NCI-H446 (cell line): ENCODE measurements at regions not wholly inside any gene's neighbourhood (a gene's known extent, or its start where the extent isn't known, plus 50 kb on each side); places are given as distances from the start of the nearest gene placed in this dataset.
"Not testable (repeated sequence)": the region's sequence is repeated elsewhere in the genome, so short reads cannot be mapped to it uniquely, and the experiment has no call there.

Experiments
- DNase-seq, 2 experiments: peaks; one replicate each; lab custom pipeline; 2025; lab: John Stamatoyannopoulos, UW

- no peak for DNase-seq
Measured at GRCh38 chrX:39765327-39765726, 332.4 kb downstream of the BCOR start.

- no peak for DNase-seq
Measured at GRCh38 chrX:39766085-39766726, 331.6 kb downstream of the BCOR start.

GRCh38 chrX:39766855-39767254 lies 330.9 kb downstream of the BCOR start:
- DNase-seq, result peak in 1 of 2 experiments; percentile 31

- no peak for DNase-seq
Measured at GRCh38 chrX:39767446-39767845, 330.3 kb downstream of the BCOR start.

- DNase-seq, result no peak
Measured at GRCh38 chrX:39769748-39770147, 328.0 kb downstream of the BCOR start.

- DNase-seq, result no peak
Measured at GRCh38 chrX:39771089-39771488, 326.7 kb downstream of the BCOR start.

GRCh38 chrX:39772057-39772832 lies 325.5 kb downstream of the BCOR start:
- DNase-seq, result no peak

GRCh38 chrX:39773150-39773549 lies 324.6 kb downstream of the BCOR start:
- DNase-seq, result no peak

GRCh38 chrX:39773923-39774773 lies 323.6 kb downstream of the BCOR start:
- no peak for DNase-seq

GRCh38 chrX:39774774-39775328 lies 322.9 kb downstream of the BCOR start:
- DNase-seq, result no peak

GRCh38 chrX:39777623-39778025 lies 320.1 kb downstream of the BCOR start:
- DNase-seq, result no peak

- DNase-seq, result no peak
Measured at GRCh38 chrX:39779952-39780783, 317.6 kb downstream of the BCOR start.

- no peak for DNase-seq
Measured at GRCh38 chrX:39782276-39782675, 315.5 kb downstream of the BCOR start.

- DNase-seq, result no peak
Measured at GRCh38 chrX:39787999-39788398, 309.8 kb downstream of the BCOR start.

- DNase-seq, result no peak
Measured at GRCh38 chrX:39788521-39788920, 309.2 kb downstream of the BCOR start.

- DNase-seq, result no peak
Measured at GRCh38 chrX:39791691-39792090, 306.1 kb downstream of the BCOR start.

- no peak for DNase-seq
Measured at GRCh38 chrX:39795605-39796004, 302.2 kb downstream of the BCOR start.

- DNase-seq, result no peak
Measured at GRCh38 chrX:39796856-39797255, 300.9 kb downstream of the BCOR start.

- not testable (repeated sequence) for DNase-seq
Measured at GRCh38 chrX:39798488-39798887, 299.3 kb downstream of the BCOR start.

GRCh38 chrX:39802354-39802753 lies 295.4 kb downstream of the BCOR start:
- DNase-seq, result no peak

GRCh38 chrX:39802908-39803307 lies 294.9 kb downstream of the BCOR start:
- no peak for DNase-seq
